Left colon (tissue), 2 donors: ENCODE measurements at regions not wholly inside any gene's neighbourhood (a gene's known extent, or its start where the extent isn't known, plus 50 kb on each side); places are given as distances from the start of the nearest gene placed in this dataset.
"Not testable (repeated sequence)": the region's sequence is repeated elsewhere in the genome, so short reads cannot be mapped to it uniquely, and the experiment has no call there.

ENCODE experiments used
- ATAC-seq: fragments of 200-7000 bp; cut with Tn5 transposase; one replicate; pipeline ENCODE4 v1.9.1; 2020; ENCODE audit warnings: mild to moderate bottlenecking, moderate library complexity
- DNase-seq, 2 donors: peaks; one replicate each; pipeline ENCODE4 v3.0.0-alpha.2; 2020
- intact Hi-C, 2 donors: fragments of 100-400 bp; cut with DNase I in 1 of 2; cut with micrococcal nuclease in 1 of 2; formaldehyde crosslinking; loops; one replicate each; pipeline versions ENCODE4 v1.11.2 to v1.14.0; 2022; cut with DNase I, micrococcal nuclease
- donor health status: DM: no; HTN: no; CAD: no.
- donor health status: DM: yes; HTN: yes; CAD: no.

- intact Hi-C loops, result no loop called here
- ATAC-seq, result no peak
- no peak for DNase-seq
Observed at GRCh38 chr1:235059221-235059620, 69.4 kb downstream of the TOMM20 start.

GRCh38 chr1:235058695-235059094 lies 69.9 kb downstream of the TOMM20 start:
- ATAC-seq, result no peak
- no peak for DNase-seq
- intact Hi-C loops, result no loop called here

GRCh38 chr1:235057385-235058306 lies 71.0 kb downstream of the TOMM20 start:
- ATAC-seq, result no peak
- no peak for DNase-seq
- intact Hi-C loops, result no loop called here

GRCh38 chr1:235056937-235057336 lies 71.7 kb downstream of the TOMM20 start:
- intact Hi-C loops, result no loop called here
- DNase-seq, result no peak
- peak; percentile 47 for ATAC-seq

- intact Hi-C loops, result no loop called here
- ATAC-seq (no peak), DNase-seq (no peak)
Observed at GRCh38 chr1:235054936-235055335, 73.7 kb downstream of the TOMM20 start.

- ATAC-seq (no peak), DNase-seq (no peak)
- intact Hi-C loops, result no loop called here
Observed at GRCh38 chr1:235054466-235054865, 74.2 kb downstream of the TOMM20 start.

- peak in 1 of 2 donors; percentile 21 for DNase-seq
- intact Hi-C loops, result no loop called here
- ATAC-seq, result no peak
Observed at GRCh38 chr1:235052067-235053008, 76.3 kb downstream of the TOMM20 start.

- ATAC-seq (no peak), DNase-seq (peak in 1 of 2 donors; percentile 16)
- intact Hi-C loops, result no loop called here
Observed at GRCh38 chr1:235051521-235051920, 77.1 kb downstream of the TOMM20 start.

- ATAC-seq (no peak), DNase-seq (peak in 1 of 2 donors; percentile 20)
- intact Hi-C loops, result no loop called here
Observed at GRCh38 chr1:235050911-235051360, 77.7 kb downstream of the TOMM20 start.

GRCh38 chr1:235049716-235050378 lies 78.8 kb downstream of the TOMM20 start:
- intact Hi-C loops, ATAC-seq: not testable (repeated sequence)
- DNase-seq, result peak in 1 of 2 donors; percentile 19

- ATAC-seq (no peak), DNase-seq (peak in 1 of 2 donors; percentile 12)
- intact Hi-C loops, result no loop called here
Observed at GRCh38 chr1:235049217-235049616, 79.4 kb downstream of the TOMM20 start.

GRCh38 chr1:235047331-235047871 lies 81.2 kb downstream of the TOMM20 start:
- intact Hi-C loops, result no loop called here
- DNase-seq, result no peak
- no peak for ATAC-seq

GRCh38 chr1:235045921-235046601 lies 82.6 kb downstream of the TOMM20 start:
- ATAC-seq (no peak), DNase-seq (no peak)
- intact Hi-C loops, result no loop called here

- ATAC-seq (no peak), DNase-seq (no peak)
- intact Hi-C loops, result no loop called here
Observed at GRCh38 chr1:235045034-235045690, 83.5 kb downstream of the TOMM20 start.

- no peak for ATAC-seq
- DNase-seq, result no peak
- intact Hi-C loops, result no loop called here
Observed at GRCh38 chr1:235043234-235043633, 85.4 kb downstream of the TOMM20 start.

GRCh38 chr1:235038701-235039100 lies 89.9 kb downstream of the TOMM20 start:
- intact Hi-C loops, result no loop called here
- no peak for ATAC-seq
- DNase-seq, result no peak

GRCh38 chr1:235035928-235036327 lies 92.7 kb downstream of the TOMM20 start:
- intact Hi-C loops, result no loop called here
- no peak for ATAC-seq
- DNase-seq, result no peak
